GM19452 (cell line): ENCODE measurements at regions not wholly inside any gene's neighbourhood (a gene's known extent, or its start where the extent isn't known, plus 50 kb on each side); places are given as distances from the start of the nearest gene placed in this dataset.

Source experiments
- ATAC-seq: cut with Tn5 transposase; IDR thresholded peaks from one replicate; pipeline ENCODE4 v1.9.1; 2021; ENCODE audit not compliant: unreplicated experiment

GRCh38 chr16:47973552-47973951 is 182.2 kb downstream of the ABCC12 start:
- ATAC-seq = no peak

- ATAC-seq = no peak
These were observed 183.4 kb downstream of the ABCC12 start for GRCh38 chr16:47972246-47972985.

- ATAC-seq = no peak
These were observed 184.6 kb downstream of the ABCC12 start for GRCh38 chr16:47971225-47971624.

GRCh38 chr16:47970291-47970931 is 185.4 kb downstream of the ABCC12 start:
- ATAC-seq = no peak

GRCh38 chr16:47967374-47967773 is 188.4 kb downstream of the ABCC12 start:
- no peak for ATAC-seq

- no peak for ATAC-seq
These were observed 189.5 kb downstream of the ABCC12 start for GRCh38 chr16:47966325-47966724.

GRCh38 chr16:47965439-47965838 is 190.4 kb downstream of the ABCC12 start:
- no peak for ATAC-seq

GRCh38 chr16:47958726-47959125 is 197.1 kb downstream of the ABCC12 start:
- ATAC-seq = no peak

GRCh38 chr16:47956916-47957315 is 198.9 kb downstream of the ABCC12 start:
- no peak for ATAC-seq

- ATAC-seq = no peak
These were observed 206.1 kb downstream of the ABCC12 start for GRCh38 chr16:47949714-47950113.

GRCh38 chr16:47949276-47949675 is 206.5 kb downstream of the ABCC12 start:
- ATAC-seq = no peak

GRCh38 chr16:47947723-47948122 is 208.1 kb downstream of the ABCC12 start:
- ATAC-seq = no peak

- ATAC-seq = no peak
These were observed 209.7 kb downstream of the ABCC12 start for GRCh38 chr16:47946092-47946491.

GRCh38 chr16:47944589-47944988 is 211.2 kb downstream of the ABCC12 start:
- ATAC-seq = no peak

- ATAC-seq = no peak
These were observed 212.6 kb downstream of the ABCC12 start for GRCh38 chr16:47943235-47943634.

GRCh38 chr16:47940466-47940865 is 215.3 kb downstream of the ABCC12 start:
- ATAC-seq = no peak

- no peak for ATAC-seq
These were observed 216.1 kb downstream of the ABCC12 start for GRCh38 chr16:47939680-47940079.

GRCh38 chr16:47938272-47938671 is 217.5 kb downstream of the ABCC12 start:
- no peak for ATAC-seq

- ATAC-seq = no peak
These were observed 227.8 kb downstream of the ABCC12 start for GRCh38 chr16:47928008-47928407.

GRCh38 chr16:47927330-47927729 is 228.5 kb downstream of the ABCC12 start:
- no peak for ATAC-seq

GRCh38 chr16:47925811-47926460 is 229.9 kb downstream of the ABCC12 start:
- no peak for ATAC-seq

GRCh38 chr16:47924950-47925349 is 230.8 kb downstream of the ABCC12 start:
- ATAC-seq = no peak
